ELR (cell line): ENCODE measurements at regions not wholly inside any gene's neighbourhood (a gene's known extent, or its start where the extent isn't known, plus 50 kb on each side); places are given as distances from the start of the nearest gene placed in this dataset.
"Not testable (repeated sequence)": the region's sequence is repeated elsewhere in the genome, so short reads cannot be mapped to it uniquely, and the experiment has no call there.

Experiments
- DNase-seq: peaks from one replicate; pipeline ENCODE4 v3.0.0-alpha.2; 2015; ENCODE audit warnings: low read depth

DNA sequence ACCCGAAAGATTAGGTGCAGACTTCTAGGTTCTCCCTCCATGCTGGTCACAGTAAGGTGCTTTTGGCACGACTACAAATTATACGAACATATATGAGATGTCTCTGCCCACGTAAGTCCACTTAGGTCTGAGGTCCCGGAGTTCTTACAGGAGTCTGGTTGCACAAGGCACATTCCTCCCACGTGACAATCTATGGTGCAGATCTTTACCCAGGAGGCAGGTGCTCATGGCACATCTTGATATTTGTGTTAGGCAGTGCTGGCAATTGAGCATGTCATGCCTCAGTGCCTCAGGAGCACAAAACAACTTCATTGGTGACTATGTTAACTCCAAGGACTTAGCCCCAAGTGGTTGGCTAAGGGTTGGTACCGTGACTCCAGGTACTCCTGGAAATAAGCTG is 92.0 kb upstream of the AMN1 start:
- DNase-seq: no peak

DNA sequence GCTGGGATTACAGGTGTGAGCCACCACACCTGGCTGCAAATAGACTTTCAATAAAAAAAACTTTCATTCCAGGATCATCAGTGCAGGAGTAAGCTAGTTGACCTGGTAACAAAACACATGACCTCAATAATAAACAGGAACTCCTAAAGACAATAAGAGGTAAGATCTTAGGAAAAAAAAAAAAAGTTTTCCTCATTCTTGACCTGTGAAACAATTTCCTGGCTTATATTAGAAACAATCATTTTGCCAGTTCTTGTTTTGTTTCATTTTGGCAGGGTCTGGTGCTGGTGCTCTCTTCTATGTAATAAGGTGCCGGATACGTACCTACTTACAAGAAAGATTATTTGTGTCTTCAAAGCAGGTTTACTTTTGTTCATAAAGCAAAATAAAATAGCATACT is 90.6 kb upstream of the AMN1 start:
- DNase-seq: no peak

DNA sequence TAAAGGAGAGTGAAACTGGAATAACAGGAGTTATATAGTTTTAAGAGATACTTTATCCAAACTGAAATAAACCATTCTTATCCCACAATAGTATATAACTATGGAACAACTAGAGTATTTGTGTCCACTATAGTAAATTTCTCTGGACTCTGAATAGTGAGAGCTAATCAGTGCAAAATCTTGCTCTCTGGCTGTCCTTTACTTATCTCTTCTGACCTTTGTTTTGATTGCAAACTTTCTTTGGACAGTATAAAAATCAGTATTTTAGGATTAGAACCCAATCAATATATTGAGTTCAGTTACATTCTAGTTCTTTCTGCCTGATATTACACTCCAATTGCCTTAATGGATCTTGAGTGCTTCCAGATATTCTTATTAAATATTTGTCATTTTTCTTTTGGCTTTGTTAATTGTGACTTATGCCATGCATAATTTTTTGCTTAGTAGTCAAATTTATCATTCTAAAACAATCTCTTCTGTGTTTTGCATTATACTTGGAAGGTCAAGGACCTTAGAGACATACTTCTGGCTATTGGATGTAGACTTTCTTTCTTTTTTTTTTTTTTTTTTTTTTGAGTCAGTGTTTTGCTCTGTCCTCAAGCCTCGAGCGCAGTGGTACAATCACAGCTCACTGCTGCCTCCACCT is 89.9 kb upstream of the AMN1 start:
- DNase-seq: no peak

DNA sequence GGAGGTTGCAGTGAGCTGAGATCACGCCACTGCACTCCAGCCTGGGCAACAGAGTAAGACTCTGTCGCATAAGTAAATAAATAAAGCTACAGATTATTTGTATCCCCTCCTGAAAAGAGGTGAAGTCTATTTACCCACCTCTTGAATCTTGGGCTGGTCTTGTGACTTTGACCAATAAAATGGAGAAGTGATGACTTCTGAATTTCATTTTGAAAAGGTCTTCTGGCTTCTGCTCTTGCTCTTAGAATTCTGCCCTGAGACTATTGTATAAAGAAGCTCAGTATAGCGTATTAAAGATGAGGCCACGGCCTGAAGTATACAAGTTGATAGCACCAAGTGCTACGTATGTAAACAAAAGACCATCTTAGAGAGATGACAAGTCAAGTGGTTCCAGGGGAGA is 88.3 kb upstream of the AMN1 start:
- DNase-seq: no peak

DNA sequence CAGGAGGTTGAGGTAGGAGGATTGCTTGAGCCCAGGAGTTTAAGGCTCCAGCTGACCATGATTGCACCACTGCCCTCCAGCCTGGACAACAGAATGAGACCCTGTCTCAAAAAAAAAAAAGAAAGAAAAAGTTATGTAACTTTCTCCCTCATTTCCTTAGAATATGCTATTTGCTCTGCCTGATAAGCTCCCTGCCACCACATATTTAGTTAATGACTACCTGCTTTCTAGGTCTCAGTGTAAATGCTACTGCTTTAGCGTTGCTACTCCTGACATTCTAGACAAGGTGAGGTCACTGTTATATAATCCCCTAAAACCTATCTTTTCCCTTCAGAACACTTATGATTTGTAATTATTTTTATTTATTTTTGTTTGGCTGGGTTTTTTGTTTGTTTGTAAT is 86.3 kb upstream of the AMN1 start:
- DNase-seq: no peak

DNA sequence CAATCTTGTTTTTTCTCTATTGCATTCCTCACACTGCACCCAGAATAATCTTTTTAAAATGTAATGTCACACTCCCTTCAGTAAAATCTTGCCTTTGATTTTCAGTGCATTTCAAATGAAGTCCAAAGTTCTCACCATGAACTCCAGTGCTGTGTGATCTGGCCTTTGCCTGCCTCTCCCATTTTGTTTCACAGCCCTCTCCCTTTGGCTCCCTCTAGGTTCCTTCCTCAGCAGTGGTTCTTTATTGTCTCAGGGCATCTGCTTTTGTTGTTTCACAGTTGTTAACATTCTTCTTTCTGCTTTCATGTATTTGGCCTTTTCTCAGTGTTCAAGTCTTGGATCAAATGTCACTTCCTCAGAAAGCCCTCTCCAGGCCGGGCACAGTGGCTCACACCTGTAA is 84.5 kb upstream of the AMN1 start:
- no peak for DNase-seq

DNA sequence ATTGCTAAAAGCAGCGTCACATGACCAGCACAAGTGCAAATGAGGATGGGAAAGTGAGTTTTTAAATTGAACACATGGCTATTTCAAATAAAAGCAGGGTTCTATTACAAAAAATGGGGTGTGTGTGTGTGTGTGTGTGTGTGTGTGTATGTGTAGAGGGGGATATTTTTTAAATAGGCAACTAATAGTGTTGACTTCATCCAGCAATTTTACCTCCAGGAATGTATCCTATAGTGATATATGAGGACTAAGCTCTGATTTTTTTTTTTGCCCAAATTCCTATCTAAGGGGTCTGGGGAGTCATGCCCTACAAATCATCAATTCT is 78.9 kb upstream of the AMN1 start:
- DNase-seq: no peak

DNA sequence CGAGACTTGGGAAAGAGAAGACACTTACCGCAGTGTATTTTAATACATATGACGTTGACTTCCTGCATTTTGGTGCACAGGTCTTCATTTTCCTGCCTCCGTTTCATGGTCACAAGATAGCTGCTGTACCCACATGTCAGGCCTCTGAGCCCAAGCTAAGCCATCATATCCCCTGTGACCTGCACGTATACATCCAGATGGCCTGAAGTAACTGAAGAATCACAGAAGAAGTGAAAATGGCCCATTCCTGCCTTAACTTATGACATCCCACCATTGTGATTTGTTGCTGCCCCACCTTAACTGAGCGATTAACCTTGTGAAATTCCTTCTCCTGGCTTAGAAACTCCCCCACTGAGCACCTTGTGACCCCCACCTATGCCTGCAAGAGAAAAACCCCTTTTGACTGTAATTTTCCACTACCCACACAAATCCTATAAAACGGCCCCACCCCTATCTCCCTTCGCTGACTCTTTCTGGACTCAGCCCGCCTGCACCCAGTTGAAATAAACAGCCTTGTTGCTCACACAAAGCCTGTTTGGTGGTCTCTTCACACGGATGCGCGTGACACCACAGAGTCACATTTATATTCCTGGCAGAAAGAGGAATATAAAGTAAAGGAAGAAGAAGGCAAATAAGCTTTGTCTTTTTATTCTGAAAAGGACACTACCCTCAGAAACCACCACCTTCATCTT is 78.4 kb upstream of the AMN1 start:
- DNase-seq: not testable (repeated sequence)

DNA sequence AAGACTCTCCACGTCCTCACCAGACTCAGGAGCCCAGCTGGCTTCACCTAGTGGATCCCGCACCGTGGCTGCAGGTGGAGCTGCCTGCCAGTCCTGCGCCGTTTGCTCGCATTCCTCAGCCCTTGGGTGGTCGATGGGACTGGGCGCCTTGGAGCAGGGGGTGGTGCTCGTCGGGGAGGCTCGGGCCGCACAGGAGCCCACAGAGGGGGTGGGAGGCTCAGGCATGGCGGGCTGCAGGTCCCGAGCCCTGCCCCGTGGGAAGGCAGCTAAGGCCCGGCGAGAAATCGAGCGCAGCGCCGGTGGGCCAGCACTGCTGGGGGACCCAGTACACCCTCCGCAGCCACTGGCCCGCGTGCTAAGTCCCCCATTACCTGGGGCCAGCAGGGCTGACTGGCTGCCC is 76.9 kb upstream of the AMN1 start:
- not testable (repeated sequence) for DNase-seq

DNA sequence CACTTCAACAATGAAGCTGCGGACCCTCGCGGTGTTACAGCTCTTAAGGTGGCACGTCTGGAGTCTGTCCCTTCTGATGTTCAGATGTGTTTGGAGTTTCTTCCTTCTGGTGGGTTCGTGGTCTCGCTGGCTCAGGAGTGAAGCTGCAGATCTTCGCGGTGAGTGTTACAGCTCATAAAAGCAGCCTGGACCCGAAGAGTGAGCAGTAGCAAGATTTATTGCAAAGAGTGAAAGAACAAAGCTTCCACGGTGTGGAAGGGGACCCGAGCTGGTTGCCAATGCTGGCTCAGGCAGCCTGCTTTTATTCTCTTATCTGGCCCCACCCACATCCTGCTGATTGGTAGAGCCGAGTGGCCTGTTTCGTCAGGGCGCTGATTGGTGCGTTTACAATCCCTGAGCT is 75.9 kb upstream of the AMN1 start:
- DNase-seq: not testable (repeated sequence)

DNA sequence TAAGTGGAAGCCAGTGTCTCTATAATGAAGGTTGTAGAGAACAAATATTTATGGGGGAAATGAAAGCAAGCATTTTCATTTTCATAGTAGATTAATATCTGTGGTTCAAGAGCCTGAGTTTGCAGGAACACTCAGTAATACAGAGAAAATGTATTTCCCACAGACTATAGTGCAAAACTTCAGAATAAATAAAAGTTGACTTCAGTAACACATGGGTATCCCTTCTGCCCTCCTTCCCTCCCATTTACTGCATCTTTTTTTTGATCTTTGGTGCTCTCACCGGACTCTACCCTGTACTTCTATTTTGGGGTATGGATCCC is 75.3 kb upstream of the AMN1 start:
- no peak for DNase-seq

DNA sequence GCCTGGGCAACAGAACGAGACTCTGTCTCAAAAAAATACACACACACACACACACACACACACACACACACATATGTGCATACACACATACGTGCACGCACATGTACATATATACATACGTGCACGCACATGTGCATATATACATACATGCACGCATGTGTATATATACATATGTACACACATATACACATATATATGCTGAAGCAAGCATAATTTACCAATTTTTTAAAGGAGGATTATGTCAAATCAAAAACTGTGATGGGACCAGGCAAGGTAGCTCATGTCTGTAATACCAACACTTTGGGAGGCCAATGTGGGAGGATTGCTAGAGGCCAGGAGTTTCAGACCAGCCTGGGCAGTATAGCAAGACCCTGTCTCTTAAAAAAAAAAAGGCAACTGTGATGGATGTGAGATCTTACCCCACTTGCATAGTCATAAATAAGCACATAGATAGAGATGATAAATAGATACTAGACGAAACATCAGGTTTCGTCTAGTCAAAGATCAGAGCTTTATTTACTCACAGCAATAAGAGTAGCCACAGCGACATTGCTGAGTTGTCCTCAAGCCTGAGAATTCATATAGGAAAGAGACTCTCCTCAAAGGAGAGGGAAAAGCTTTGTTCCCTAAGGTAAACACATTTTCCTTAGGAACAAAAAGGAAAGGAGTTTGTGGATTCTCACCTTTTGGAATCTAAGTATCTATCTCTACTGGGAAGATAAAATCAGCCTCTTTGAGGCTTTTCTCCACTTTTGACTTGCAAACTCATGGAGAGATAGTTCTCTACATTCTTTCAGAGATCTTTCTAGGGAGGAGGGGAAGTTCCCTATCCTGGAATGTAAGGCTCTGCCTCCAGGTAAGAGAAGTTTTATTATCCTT is 74.7 kb upstream of the AMN1 start:
- no peak for DNase-seq

DNA sequence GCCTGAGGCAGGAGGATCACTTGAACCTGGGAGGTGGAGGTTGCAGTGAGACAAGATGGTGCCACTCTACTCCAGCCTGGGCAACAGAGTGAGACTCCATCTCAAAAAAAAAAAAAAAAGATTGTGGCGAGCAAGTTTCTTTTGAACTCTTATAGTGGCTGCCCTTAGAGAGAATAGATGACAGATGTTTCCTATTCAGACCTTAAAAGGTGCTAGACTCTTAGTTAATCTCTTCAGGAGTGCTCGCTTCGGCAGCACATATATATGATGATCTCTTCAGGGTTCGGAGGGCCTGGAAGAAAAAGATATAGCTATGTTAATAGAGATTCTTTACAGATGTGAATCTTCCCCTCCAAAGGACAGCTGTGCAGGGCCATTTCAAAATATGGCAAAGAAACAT is 73.1 kb upstream of the AMN1 start:
- DNase-seq: no peak

DNA sequence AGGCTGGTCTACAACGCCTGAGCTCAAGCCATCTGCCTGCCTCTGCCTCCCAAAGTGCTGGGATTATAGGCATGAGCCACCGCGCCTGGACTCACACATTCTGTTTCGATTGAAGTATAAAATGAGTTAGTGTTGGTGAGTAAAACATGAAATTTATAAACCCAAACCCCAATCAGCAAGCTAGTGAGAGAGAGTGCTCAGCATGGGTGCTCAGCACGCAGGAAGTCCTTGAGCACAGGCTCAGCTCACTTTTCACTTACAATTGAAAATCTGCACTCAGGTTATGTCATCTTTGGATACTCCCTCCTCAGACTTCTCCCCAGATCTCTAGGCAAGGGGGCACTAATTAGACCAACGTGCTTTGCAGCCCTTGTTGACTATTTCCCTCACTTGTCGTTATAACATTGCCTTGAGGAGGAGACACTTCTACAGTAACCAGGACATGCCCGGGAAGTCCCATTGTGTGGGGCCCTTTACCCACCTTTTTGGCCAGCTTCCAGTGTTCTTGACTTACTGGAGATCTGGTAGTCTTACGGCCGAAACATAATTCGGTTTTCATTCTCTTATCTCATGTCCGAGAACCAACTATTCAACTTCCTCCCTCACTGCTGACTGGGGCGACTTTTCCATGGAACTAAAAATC is 68.5 kb upstream of the AMN1 start:
- no peak for DNase-seq

DNA sequence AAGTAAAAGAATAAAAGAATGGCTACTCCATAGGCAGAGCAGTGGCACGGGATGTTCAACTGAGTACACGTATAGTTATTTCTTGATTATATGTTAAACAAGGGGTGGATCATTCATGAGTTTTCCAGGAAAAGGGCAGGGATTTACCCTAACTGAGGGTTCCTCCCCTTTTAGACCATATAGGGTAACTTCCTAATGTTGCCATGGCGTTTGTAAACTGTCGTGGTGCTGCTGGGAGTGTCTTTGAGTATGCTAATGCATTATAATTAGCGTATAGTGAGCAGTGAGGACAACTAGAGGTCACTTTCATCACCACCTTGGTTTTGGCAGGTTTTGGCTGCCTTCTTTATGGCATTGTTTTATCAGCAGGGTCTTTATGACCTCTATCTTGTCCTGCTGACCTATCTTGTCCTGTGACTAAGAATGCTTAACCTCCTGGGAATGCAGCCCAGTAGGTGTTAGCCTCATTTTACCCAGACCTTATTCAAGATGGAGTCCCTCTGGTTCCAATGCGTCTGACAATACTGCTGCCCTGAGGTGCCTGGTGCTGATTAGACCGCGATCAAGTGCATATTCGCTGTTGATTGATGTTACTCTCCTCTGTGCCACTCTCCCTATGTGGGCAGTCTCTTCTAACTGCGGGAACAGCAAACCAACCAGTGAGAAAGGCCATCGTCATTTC is 67.6 kb upstream of the AMN1 start:
- DNase-seq: no peak

DNA sequence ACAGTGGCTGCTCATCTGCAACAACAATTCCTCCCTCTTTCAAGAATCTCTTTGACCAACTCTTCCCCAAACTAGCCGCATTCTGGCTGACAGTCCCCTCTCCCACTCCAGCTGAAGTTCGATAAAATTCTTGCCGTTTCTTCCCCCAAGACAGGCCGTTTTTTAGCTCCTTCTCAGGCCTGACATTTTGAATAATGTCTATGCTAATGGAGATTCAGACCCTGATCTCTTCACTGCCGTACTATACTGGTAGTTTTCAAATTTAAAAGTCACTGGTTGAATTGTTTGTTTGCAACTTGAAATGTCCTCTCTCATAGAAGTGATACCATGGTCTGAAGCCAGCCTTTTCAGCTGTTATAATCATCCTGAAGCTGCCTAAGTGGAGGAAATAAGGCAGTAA is 65.9 kb upstream of the AMN1 start:
- no peak for DNase-seq

DNA sequence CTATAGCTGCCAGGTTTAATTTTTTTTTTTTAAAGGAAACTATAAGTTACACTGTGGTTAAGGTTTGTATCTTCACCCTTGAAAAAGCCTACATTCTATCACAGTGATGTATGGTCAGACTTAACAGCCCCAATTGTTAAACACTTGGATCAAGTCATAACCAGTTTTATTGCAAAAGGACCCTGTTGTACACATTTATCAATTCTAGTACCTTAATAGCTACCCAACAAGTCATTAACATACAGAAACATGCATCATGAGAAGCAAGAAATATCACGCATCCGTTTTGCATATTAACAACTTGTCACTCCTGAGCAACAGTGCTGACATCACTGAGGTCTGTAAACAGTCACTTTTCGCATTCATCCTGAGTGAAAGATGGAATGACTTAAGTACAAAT is 62.4 kb upstream of the AMN1 start:
- DNase-seq: not testable (repeated sequence)

DNA sequence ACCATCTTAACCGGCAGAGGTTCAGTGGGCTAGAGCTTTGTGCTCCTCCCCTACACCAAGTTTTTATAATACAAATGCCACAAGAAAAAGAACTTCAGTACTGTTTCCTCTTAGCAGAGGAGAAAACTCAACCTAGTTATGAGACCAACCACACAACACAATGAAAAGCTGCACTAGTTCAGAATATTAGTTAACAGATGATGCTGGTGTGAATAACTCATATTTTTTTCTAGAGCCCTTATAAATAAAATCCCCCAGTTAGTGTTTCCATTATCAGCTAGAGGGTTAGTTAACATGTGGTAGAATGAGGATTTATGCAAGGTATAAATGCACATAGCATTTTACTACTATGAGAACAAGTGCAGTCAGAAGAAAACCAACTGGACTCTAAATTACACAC is 61.9 kb upstream of the AMN1 start:
- DNase-seq: no peak

DNA sequence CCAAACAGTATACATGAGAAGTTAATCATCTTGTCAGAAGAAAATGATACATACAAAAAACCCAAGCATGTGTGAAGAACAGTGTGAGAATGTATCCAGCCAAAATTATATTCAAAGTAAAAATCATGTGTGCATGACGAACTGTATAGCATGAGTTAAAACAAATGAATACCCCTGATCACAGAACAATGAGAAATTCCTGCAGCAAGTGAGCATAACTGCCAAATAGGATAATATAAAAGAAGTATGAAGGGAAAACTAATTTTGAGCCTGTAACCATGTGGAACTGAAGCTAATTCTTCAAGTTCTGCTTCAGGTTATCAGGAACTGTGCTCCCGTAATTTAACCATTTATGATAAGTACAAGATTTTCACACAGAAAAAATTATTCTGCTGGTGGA is 56.5 kb upstream of the AMN1 start:
- DNase-seq: no peak

DNA sequence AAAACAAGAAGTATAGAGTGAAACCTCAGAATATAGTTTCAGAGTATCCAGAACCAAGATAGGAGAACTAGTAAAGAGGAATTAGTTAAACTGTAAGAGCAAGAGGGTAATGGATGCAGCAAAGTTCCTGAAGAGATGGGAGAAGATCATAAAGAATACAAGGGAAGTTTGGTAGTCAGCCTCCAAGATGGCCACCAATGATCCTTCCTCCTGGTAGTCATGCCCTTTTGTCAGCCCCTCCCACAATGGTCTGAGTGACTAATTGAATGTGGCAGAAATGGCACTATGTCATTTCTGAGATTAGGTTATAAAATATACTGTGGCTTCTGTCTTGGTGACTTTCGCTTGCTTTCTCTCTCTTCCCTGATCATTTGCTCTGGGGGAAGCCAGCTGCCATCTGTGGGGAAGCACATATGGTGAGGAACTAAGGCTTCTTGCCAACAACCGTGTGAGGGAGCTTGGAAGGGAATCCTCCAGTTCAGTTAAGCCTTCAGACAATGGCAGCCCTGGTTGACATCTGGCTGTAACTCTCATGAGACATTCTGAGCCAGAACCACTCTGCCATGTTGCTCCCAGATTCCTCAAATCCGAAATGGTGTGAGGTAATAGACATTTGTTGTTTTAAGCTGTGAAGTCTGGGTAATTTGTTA is 55.3 kb upstream of the AMN1 start:
- no peak for DNase-seq

DNA sequence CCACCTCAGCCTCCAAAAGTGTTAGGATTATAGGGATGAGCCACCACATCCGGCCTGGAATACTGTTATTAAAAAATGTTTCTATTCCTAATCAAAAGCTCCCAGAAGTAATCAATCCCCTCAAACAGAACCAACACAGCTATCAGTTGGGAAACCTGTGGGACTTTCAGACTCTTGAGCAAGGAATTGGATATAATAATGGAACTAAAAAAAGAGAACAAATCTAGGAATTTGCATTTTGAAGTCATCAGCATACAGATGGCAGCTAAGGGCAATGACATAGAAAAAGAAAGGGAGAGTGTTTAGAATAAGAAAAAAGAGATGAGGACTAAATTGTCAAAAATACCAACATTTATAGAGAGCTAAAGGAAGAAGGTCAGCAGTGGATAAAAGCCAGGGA is 54.7 kb upstream of the AMN1 start:
- no peak for DNase-seq
